Pancreas (tissue), 10 donors: ENCODE measurements at regions not wholly inside any gene's neighbourhood (a gene's known extent, or its start where the extent isn't known, plus 50 kb on each side); places are given as distances from the start of the nearest gene placed in this dataset.

ENCODE experiments used
- ATAC-seq, 4 donors: fragments of 200-7000 bp; cut with Tn5 transposase; one replicate each; pipeline versions ENCODE4 v1.8.0 to v1.9.1; 2020; ENCODE audit warnings: mild to moderate bottlenecking in 4 of 4, moderate library complexity in 4 of 4
- DNase-seq, 6 donors: peaks; one replicate each; pipeline ENCODE4 v3.0.0-alpha.2; 2020
- FAIRE-seq: peaks from 2 replicates; lab custom pipeline; 2012; peaks lifted over from hg19 to GRCh38; lab: Jason Lieb, UNC
- H3K27ac ChIP-seq, 4 donors: fragments of 200-600 bp; sonication (generic); 1 replicate in 3 of 4; 2 replicates in 1 of 4; pipeline versions ENCODE4 v1.5.0 to v1.8.0; 2020
- H3K27me3 ChIP-seq, 4 donors: fragments of 200-600 bp; one replicate each; pipeline ENCODE4 v1.8.0; 2021
- H3K36me3 ChIP-seq, 3 donors: fragments of 200-600 bp; sonication (generic) in 1 of 3; one replicate each; pipeline versions ENCODE4 v1.5.0 to v1.8.0; 2020 to 2021
- H3K4me1 ChIP-seq, 3 donors: fragments of 200-600 bp; one replicate each; pipeline ENCODE4 v1.8.0; 2021
- H3K4me3 ChIP-seq, 4 donors: fragments of 200-600 bp; sonication (generic) in 2 of 4; one replicate each; pipeline versions ENCODE4 v1.5.0 to v1.8.0; 2020 to 2021
- H3K9me3 ChIP-seq, 4 donors: fragments of 200-600 bp; one replicate each; pipeline ENCODE4 v1.8.0; 2021
- WGBS, 2 donors: extraction: QIAGEN DNeasy Blood & Tissue Kit; methylation state at CpG; one replicate each; pipeline ENCODE4 v1.1.7; 2013; 5-methylcytosine and 5-hydroxymethylcytosine counted together
- intact Hi-C, 3 donors: fragments of 100-400 bp; cut with DNase I; formaldehyde crosslinking; loops; one replicate each; pipeline versions ENCODE4 v1.11.1 to v1.14.2; 2022
- TF ChIP-seq, protein P1 (sequence below), 4 donors: fragments of 200-600 bp; sonication (generic) in 3 of 4; IDR thresholded peaks; one replicate each; pipeline versions ENCODE4 v1.5.0 to v1.8.0; 2021; ENCODE audit warnings: antibody characterized with exemption in 4 of 4
- donor health status: healthy with polysubstance abuse.
- donor health status: DM: no; HTN: no; CAD: no; lungs with moderate emphysema.
- donor health status: DM: no; HTN: no; CAD: no.
- donor health status: control.
- donor health status: control.
- donor health status: Bipolar disorder and iron deficiency.
- donor health status: DM: yes; HTN: yes; CAD: no.
- donor health status: DM: no; HTN: no; CAD: no.
- donor health status: DM: no; HTN: no; CAD: no.
- donor health status: DM: yes; HTN: yes; CAD: no.

DNA sequence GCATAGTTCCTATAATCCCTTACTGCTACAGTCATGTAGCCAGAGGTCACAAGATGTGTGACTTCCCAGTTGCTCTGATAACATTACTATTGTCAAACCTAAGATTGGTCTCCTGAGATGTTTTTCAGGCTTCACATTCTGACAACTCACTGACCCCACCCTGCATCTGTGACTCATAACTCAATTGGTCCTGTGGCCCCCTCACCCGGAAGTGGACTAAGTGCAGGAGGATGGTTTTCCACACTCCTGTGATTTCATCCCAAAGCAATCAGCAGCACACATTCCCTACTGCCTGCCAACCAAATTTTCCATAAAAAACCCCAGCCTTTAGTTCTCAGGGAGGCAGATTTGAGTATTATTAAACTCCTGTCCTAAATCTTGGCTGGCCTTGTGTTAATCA, 564.9 kb upstream of the ZNF385D start:
- Histone ChIP-seq H3K9me3 (no peaks in the 10 kb centered on the region), H3K27ac (no peak overlapping the region), H3K36me3 (no peaks in the 10 kb centered on the region), H3K4me1 (no peaks in the 10 kb centered on the region), H3K27me3 (no peaks in the 10 kb centered on the region), H3K4me3 (no peak overlapping the region)
- DNase-seq (no peak), ATAC-seq (no peak), FAIRE-seq (no peak)
- TF ChIP-seq, protein P1, sequence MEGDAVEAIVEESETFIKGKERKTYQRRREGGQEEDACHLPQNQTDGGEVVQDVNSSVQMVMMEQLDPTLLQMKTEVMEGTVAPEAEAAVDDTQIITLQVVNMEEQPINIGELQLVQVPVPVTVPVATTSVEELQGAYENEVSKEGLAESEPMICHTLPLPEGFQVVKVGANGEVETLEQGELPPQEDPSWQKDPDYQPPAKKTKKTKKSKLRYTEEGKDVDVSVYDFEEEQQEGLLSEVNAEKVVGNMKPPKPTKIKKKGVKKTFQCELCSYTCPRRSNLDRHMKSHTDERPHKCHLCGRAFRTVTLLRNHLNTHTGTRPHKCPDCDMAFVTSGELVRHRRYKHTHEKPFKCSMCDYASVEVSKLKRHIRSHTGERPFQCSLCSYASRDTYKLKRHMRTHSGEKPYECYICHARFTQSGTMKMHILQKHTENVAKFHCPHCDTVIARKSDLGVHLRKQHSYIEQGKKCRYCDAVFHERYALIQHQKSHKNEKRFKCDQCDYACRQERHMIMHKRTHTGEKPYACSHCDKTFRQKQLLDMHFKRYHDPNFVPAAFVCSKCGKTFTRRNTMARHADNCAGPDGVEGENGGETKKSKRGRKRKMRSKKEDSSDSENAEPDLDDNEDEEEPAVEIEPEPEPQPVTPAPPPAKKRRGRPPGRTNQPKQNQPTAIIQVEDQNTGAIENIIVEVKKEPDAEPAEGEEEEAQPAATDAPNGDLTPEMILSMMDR (IDR thresholded peaks at IDR 0.05) = no peak
- 65 to 83% methylated on average over 1 of the region's 1 CpG for WGBS, 2 donors
- intact Hi-C loops = no loop called here

DNA sequence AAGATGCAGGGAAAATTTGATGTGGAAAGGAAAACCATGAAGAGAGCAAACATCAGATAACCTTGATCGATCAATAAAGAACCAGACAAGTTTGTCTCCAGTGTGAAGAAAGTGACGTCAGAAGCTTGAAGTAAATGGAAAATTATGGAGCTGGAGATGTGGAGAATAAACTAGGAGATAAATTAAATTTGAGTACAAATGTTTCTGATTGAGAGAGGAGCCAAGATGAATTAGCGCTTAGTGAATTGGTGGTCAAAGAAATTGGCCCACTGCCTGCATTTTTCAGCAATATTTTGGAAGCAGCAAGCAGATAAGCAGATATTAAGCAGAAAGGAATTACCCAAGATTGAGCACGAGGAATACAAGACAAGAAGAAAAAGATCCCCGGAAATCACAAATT, 567.3 kb upstream of the ZNF385D start:
- WGBS, 2 donors = 52 to 58% methylated on average over 5 of the region's 5 CpGs
- no peaks in the 10 kb centered on the region for H3K9me3 ChIP-seq
- ATAC-seq (no peak), FAIRE-seq (no peak), DNase-seq (no peak)
- no peaks in the 10 kb centered on the region for H3K36me3 ChIP-seq
- no peak overlapping the region for H3K4me3 ChIP-seq
- no peaks in the 10 kb centered on the region for H3K4me1 ChIP-seq
- intact Hi-C loops = no loop called here
- TF ChIP-seq, protein P1 (IDR thresholded peaks at IDR 0.05) = no peak
- H3K27ac ChIP-seq = no peak overlapping the region
- H3K27me3 ChIP-seq = no peaks in the 10 kb centered on the region

DNA sequence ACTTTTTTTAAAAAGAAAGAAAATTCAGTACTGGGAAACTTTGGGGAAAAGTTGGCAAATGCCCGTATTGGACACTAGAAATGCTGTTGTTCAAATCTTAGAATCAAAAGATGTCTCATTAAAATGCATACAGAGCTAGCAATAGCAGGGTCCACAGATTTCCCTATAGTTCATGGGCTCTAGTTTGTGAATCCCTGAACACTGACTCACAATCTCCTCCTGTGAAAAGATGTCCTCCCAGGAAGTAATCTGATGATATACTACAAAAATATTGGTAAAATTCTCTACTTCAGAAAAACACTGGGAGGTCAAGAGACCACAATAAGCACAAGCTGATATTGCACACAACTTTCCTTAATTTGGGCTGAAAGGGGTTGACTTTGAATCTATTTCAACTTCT, 568.4 kb upstream of the ZNF385D start:
- DNase-seq (no peak), FAIRE-seq (no peak), ATAC-seq (no peak)
- no peaks in the 10 kb centered on the region for H3K27me3 ChIP-seq
- no peaks in the 10 kb centered on the region for H3K36me3 ChIP-seq
- H3K27ac ChIP-seq = no peak overlapping the region
- no peak overlapping the region for H3K4me3 ChIP-seq
- 28 to 41% methylated on average over 1 of the region's 1 CpG for WGBS, 2 donors
- no peaks in the 10 kb centered on the region for H3K4me1 ChIP-seq
- TF ChIP-seq, protein P1 (IDR thresholded peaks at IDR 0.05) = no peak
- H3K9me3 ChIP-seq = no peaks in the 10 kb centered on the region
- intact Hi-C loops = no loop called here

DNA sequence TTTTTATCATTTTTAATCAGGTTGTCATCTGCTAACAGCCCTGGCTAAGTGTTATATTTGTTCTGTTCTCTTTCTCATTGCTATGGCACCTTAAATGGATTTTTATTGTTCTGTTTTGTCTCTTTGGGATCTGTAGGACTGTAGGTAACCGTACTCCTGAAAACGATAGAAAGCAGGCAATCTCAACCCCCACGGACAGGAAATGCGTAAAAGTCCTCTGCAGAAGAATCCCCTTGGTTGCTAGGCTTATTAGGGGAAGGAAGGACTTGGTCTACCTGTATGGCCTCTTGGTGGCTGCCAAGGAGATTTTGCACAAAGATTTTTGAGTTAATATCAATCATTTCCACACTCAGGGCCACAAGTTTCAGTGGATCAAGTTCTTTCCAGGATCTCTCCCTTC, 571.9 kb upstream of the ZNF385D start:
- Histone ChIP-seq H3K4me3 (no peak overlapping the region), H3K9me3 (no peaks in the 10 kb centered on the region), H3K27me3 (no peaks in the 10 kb centered on the region), H3K27ac (no peak overlapping the region), H3K4me1 (no peaks in the 10 kb centered on the region), H3K36me3 (no peaks in the 10 kb centered on the region)
- intact Hi-C loops = no loop called here
- DNase-seq (no peak), FAIRE-seq (no peak), ATAC-seq (no peak)
- WGBS, 2 donors = 52 to 61% methylated on average over 4 of the region's 4 CpGs
- TF ChIP-seq, protein P1 (IDR thresholded peaks at IDR 0.05) = no peak

DNA sequence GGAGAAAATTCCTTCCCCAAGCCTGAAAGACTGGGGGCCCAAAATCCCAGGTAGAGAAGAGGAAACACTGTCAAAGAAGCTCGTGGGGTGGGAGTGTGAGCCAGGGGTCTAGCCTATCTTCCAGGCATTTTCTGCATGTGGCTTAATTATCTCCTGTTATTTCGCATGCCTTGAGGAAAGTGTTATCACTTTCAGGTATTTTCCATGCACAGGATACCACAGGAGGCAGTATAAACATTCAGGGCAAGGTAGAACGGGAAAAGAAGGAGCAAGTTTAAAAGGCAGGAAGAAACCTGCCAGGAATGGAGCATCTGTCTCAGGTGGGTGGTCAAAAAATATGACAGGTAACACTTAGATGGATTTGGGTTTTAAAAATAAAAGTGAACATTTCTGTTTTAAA, 575.3 kb upstream of the ZNF385D start:
- Histone ChIP-seq H3K4me1 (no peaks in the 10 kb centered on the region), H3K9me3 (no peaks in the 10 kb centered on the region), H3K27ac (no peak overlapping the region), H3K4me3 (no peak overlapping the region), H3K36me3 (no peaks in the 10 kb centered on the region), H3K27me3 (no peaks in the 10 kb centered on the region)
- ATAC-seq = no peak
- FAIRE-seq = no peak
- DNase-seq = no peak
- 33 to 46% methylated on average over 3 of the region's 3 CpGs for WGBS, 2 donors
- intact Hi-C loops = no loop called here
- TF ChIP-seq, protein P1 (IDR thresholded peaks at IDR 0.05) = no peak
